ENCODE measurements at regions not wholly inside any gene's neighbourhood (a gene's known extent, or its start where the extent isn't known, plus 50 kb on each side); places are given as distances from the start of the nearest gene placed in this dataset.

- TF ChIP-seq CTCF (IDR thresholded peaks at IDR 0.05; ENCODE audit: insufficient read depth, low read depth, low read length): no peak
- ChIA-PET CTCF (no interaction called here), POLR2A (no interaction called here)
- no peak overlapping the region for H3K4me3 ChIP-seq (ENCODE audit: low read depth, low read length)
- H3K27me3 ChIP-seq (ENCODE audit: control insufficient read depth, insufficient read depth, low read length): no peaks in the 10 kb centered on the region
- no peaks in the 10 kb centered on the region for H3K36me3 ChIP-seq (ENCODE audit: control insufficient read depth, insufficient read depth, low read length)
- no peak for DNase-seq (ENCODE audit: low read depth)
Measured at GRCh38 chr11:37230865-37231264, 632.8 kb upstream of the RAG2 start.

DNA sequence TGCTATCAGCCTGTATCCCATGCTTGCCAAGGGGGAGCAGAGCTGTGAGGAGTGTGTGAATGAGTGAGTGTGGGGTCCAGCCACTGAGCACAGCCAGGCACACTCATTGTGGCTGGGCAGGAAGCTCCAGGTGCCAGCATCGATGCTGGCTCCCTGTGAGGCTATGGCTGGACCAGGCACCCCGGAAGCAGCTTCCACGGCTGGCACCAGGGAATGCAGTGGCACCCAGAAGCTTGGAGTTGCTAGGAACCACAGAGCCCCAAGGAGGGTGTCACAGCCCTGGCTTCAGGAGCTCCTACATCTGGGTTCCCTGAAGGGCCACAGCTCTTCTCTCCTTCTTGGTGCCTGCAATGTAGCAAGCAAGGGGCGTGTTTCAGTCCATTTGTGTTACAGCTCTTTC, 625.9 kb upstream of the RAG2 start:
- CTCF ChIA-PET: no interaction called here
- no peak for TF ChIP-seq CTCF (IDR thresholded peaks at IDR 0.05; ENCODE audit: insufficient read depth, low read depth, low read length)

DNA sequence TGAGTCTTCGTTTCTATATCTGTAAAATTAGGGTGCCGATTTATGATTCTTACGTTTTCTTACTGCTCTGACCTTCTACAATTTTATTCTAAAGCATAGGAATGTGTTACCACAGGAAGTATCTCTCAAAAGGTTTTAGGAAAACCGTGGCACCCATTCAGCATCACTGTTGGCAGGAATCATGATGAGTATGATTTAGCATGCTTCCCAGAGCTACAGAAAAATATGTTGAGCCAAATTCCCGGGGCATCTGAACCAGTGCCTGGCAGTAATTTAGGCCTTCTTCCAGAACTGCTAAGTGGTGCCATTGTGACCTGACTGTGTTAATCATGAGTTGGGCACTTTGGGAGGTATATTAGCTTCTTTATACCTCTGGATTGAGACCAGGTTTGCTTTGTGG, 605.0 kb upstream of the RAG2 start:
- DNase-seq (ENCODE audit: low read depth): no peak
- no peak overlapping the region for H3K4me3 ChIP-seq (ENCODE audit: low read depth, low read length)
- CTCF ChIA-PET: no interaction called here
- POLR2A ChIA-PET: no interaction called here
- no peaks in the 10 kb centered on the region for H3K27me3 ChIP-seq (ENCODE audit: control insufficient read depth, insufficient read depth, low read length)
- no peaks in the 10 kb centered on the region for H3K36me3 ChIP-seq (ENCODE audit: control insufficient read depth, insufficient read depth, low read length)
- no peak for TF ChIP-seq CTCF (IDR thresholded peaks at IDR 0.05; ENCODE audit: insufficient read depth, low read depth, low read length)

More for the DNA sequence above, 625.9 kb upstream of the RAG2 start:
- Histone ChIP-seq H3K36me3 (ENCODE audit: control insufficient read depth, insufficient read depth, low read length) (no peaks in the 10 kb centered on the region), H3K27me3 (ENCODE audit: control insufficient read depth, insufficient read depth, low read length) (no peaks in the 10 kb centered on the region), H3K4me3 (ENCODE audit: low read depth, low read length) (no peak overlapping the region)
- POLR2A ChIA-PET: no interaction called here
- no peak for DNase-seq (ENCODE audit: low read depth)

GRCh38 chr11:37199082-37199481, 601.0 kb upstream of the RAG2 start:
- ChIA-PET CTCF (no interaction called here), POLR2A (no interaction called here)

DNA sequence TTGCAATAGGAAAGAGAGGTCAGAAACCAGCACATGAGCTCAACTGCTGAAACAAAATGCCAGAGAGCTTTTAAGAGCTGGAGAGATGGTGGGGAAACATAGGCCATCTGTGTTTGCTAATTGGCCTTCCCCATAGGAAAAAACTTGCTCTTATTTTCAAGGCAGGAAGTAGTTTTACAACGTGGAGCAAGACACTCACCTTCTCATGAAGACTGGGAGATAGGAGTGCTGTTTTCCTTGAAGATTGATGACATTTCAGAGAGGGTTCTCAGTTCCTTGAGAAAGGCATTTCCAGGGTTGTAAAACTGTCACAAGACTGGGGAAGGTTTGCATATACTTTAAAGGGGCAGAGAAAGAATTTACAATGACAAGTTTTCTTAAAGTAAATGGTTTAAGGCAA, 586.3 kb upstream of the RAG2 start:
- ChIA-PET CTCF (no interaction called here), POLR2A (no interaction called here)
- no peaks in the 10 kb centered on the region for H3K27me3 ChIP-seq (ENCODE audit: control insufficient read depth, insufficient read depth, low read length)
- H3K4me3 ChIP-seq (ENCODE audit: low read depth, low read length): no peak overlapping the region
- TF ChIP-seq CTCF (IDR thresholded peaks at IDR 0.05; ENCODE audit: insufficient read depth, low read depth, low read length): no peak
- DNase-seq (ENCODE audit: low read depth): no peak
- H3K36me3 ChIP-seq (ENCODE audit: control insufficient read depth, insufficient read depth, low read length): no peaks in the 10 kb centered on the region

More at GRCh38 chr11:37199082-37199481, 601.0 kb upstream of the RAG2 start:
- Histone ChIP-seq H3K36me3 (ENCODE audit: control insufficient read depth, insufficient read depth, low read length) (no peaks in the 10 kb centered on the region), H3K27me3 (ENCODE audit: control insufficient read depth, insufficient read depth, low read length) (no peaks in the 10 kb centered on the region), H3K4me3 (ENCODE audit: low read depth, low read length) (no peak overlapping the region)
- DNase-seq (ENCODE audit: low read depth): no peak
- no peak for TF ChIP-seq CTCF (IDR thresholded peaks at IDR 0.05; ENCODE audit: insufficient read depth, low read depth, low read length)
